NB4 (cell line): ENCODE measurements at regions not wholly inside any gene's neighbourhood (a gene's known extent, or its start where the extent isn't known, plus 50 kb on each side); places are given as distances from the start of the nearest gene placed in this dataset.

ENCODE experiments used
- DNase-seq: peaks from one replicate; pipeline ENCODE4 v3.0.0; 2010; ENCODE audit warnings: low read depth
- H3K4me3 ChIP-seq: one replicate; pipeline ENCODE4 v1.5.1; 2011; ENCODE audit warnings: mild to moderate bottlenecking, low read depth, low read length, moderate library complexity
- MAX ChIP-seq: IDR thresholded peaks from 2 replicates; pipeline ENCODE4 v1.6.1; 2011; ENCODE audit warnings: low read depth, low read length
- MYC ChIP-seq: IDR thresholded peaks from 2 replicates; pipeline ENCODE4 v1.6.1; 2011; ENCODE audit warnings: low read depth, low read length
- POLR2A ChIP-seq: IDR thresholded peaks from 2 replicates; pipeline ENCODE4 v1.6.1; 2011; ENCODE audit warnings: mild to moderate bottlenecking; ENCODE audit not compliant: insufficient read length; ENCODE audit errors: extremely low read depth
- TF ChIP-seq, protein P1 (sequence below): IDR thresholded peaks from one replicate; pipeline ENCODE4 v1.5.1; 2012; ENCODE audit warnings: low read depth, low read length

GRCh38 chr10:117601716-117602115 lies 59.2 kb downstream of the EMX2 start:
- no peak for DNase-seq

DNA sequence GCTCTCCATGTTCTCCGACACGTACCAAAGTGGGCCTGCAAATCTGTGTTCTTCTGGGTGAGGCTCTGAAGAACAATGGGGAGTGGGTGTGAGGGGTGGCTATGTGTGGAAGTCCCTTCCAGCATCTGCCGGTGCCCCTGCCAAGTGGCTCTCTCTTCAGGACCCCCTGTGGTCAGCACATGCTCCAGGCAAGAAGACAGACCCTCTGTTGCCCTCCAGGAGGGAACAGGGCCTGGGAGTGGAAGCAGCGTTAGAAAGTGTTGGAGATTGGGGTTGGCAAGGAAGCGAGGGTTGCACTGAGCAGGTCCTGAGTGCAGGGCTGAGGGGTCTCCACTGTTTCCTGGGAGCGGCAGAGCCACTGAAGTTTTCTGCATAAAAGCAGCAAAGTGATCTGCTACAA lies 60.5 kb downstream of the EMX2 start:
- DNase-seq = no peak
- no peak overlapping the region for H3K4me3 ChIP-seq
- TF ChIP-seq POLR2A (no peak), MYC (no peak), MAX (no peak)
- TF ChIP-seq, protein P1, sequence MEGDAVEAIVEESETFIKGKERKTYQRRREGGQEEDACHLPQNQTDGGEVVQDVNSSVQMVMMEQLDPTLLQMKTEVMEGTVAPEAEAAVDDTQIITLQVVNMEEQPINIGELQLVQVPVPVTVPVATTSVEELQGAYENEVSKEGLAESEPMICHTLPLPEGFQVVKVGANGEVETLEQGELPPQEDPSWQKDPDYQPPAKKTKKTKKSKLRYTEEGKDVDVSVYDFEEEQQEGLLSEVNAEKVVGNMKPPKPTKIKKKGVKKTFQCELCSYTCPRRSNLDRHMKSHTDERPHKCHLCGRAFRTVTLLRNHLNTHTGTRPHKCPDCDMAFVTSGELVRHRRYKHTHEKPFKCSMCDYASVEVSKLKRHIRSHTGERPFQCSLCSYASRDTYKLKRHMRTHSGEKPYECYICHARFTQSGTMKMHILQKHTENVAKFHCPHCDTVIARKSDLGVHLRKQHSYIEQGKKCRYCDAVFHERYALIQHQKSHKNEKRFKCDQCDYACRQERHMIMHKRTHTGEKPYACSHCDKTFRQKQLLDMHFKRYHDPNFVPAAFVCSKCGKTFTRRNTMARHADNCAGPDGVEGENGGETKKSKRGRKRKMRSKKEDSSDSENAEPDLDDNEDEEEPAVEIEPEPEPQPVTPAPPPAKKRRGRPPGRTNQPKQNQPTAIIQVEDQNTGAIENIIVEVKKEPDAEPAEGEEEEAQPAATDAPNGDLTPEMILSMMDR = no peak

More at GRCh38 chr10:117601716-117602115, 59.2 kb downstream of the EMX2 start:
- H3K4me3 ChIP-seq = no peak overlapping the region
- TF ChIP-seq, protein P1 = no peak
- no peak for TF ChIP-seq MYC
- no peak for TF ChIP-seq MAX
- TF ChIP-seq POLR2A = no peak

GRCh38 chr10:117603726-117604125 lies 61.2 kb downstream of the EMX2 start:
- TF ChIP-seq MAX (no peak), POLR2A (no peak), MYC (no peak)
- TF ChIP-seq, protein P1 = no peak
- no peak overlapping the region for H3K4me3 ChIP-seq
- no peak for DNase-seq

DNA sequence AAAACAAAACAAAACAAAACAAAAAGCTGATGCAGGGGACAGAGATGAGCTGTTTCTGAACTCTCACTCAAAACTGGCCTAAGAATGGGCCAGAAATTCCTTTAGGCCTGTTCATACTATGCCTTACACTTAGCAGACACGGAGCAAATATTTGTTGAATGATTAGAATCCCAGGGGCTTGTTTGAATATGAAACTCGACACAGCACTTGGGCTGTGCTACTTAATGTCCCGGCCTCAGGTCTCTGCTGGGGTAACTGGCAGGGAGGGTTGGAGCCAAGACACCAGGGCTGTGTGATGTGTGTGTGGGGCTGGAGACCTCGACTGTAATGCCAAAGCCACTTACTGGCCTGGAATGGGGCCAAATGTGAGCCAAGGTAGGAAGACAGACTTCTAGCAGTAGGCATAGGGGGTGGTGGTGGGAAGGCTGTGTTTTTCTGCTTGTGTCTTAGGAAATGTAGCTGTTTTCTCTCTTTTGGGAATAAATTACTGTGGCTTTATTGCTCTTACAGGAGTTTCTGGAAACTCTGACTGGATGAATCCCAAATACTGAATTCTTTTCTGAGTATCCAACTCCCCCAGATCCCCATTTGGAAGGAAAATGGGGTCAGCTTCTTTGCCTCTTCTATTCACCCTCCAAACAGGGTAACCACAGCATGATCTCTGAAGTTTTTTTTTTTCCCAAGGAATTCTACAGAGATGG lies 66.7 kb downstream of the EMX2 start:
- H3K4me3 ChIP-seq = no peak overlapping the region
- DNase-seq = no peak
- TF ChIP-seq POLR2A (no peak), MAX (no peak), MYC (no peak)
- TF ChIP-seq, protein P1 = no peak

- no peak overlapping the region for H3K4me3 ChIP-seq
- DNase-seq = no peak
- TF ChIP-seq MAX = no peak
- TF ChIP-seq POLR2A = no peak
- TF ChIP-seq, protein P1 = no peak
- no peak for TF ChIP-seq MYC
These were observed 67.2 kb downstream of the EMX2 start for GRCh38 chr10:117609796-117610170.
